IMR-90 (cell line): ENCODE measurements at regions not wholly inside any gene's neighbourhood (a gene's known extent, or its start where the extent isn't known, plus 50 kb on each side); places are given as distances from the start of the nearest gene placed in this dataset.

Experiments
- ATAC-seq: fragments of 200-7000 bp; cut with Tn5 transposase; 2 replicates; pipeline ENCODE4 v1.9.1; 2020; ENCODE audit warnings: low read depth, mild to moderate bottlenecking, moderate library complexity
- BruUV-seq: library from RNA; stranded (reverse); fragments of 400-500 nt; replicated peaks from 2 replicates; lab custom pipeline; 2021; lab: Mats Ljungman, UMichigan
- CTCF ChIA-PET: fragments of 300-600 bp; formaldehyde crosslinking; extraction: SDS; loops from one replicate; lab custom pipeline; 2021; ENCODE audit warnings: antibody characterized with exemption; lab: Yijun Ruan, JAX
- POLR2A ChIA-PET: fragments of 300-600 bp; sonication (Branson Sonifier 250); formaldehyde crosslinking; loops from one replicate; lab custom pipeline; 2022; ENCODE audit warnings: antibody characterized with exemption; ENCODE audit not compliant: unreplicated experiment; lab: Charles Lee
- DNase-seq: peaks from one replicate; pipeline ENCODE4 v3.0.0; 2013
- H2AFZ ChIP-seq: replicated peaks from 2 replicates; pipeline ENCODE3; 2013; ENCODE audit warnings: low read length, mild to moderate bottlenecking; ENCODE audit not compliant: poor library complexity
- H2AK5ac ChIP-seq: 2 replicates; pipeline ENCODE4 v1.6.1; 2013; ENCODE audit warnings: low read depth, low read length, inconsistent platforms
- H2AK9ac ChIP-seq: replicated peaks from 2 replicates; pipeline ENCODE3; 2013; ENCODE audit warnings: mild to moderate bottlenecking, low read depth, low read length, moderate library complexity; ENCODE audit not compliant: poor library complexity
- H2BK120ac ChIP-seq: 2 replicates; pipeline ENCODE4 v1.6.1; 2013; ENCODE audit warnings: low read depth, low read length, inconsistent platforms
- H2BK15ac ChIP-seq: 3 replicates; pipeline ENCODE4 v1.6.1; 2013; ENCODE audit warnings: low read depth, low read length, inconsistent platforms
- H2BK20ac ChIP-seq: 2 replicates; pipeline ENCODE4 v1.6.1; 2013; ENCODE audit warnings: low read depth, mild to moderate bottlenecking, inconsistent platforms, low read length, moderate library complexity
- H2BK5ac ChIP-seq: 2 replicates; pipeline ENCODE4 v1.6.1; 2013; ENCODE audit warnings: mild to moderate bottlenecking, low read depth, low read length, inconsistent platforms; ENCODE audit not compliant: poor library complexity, severe bottlenecking
- H3K14ac ChIP-seq: replicated peaks from 2 replicates; pipeline ENCODE4 v1.6.1; 2013; ENCODE audit warnings: low read depth, low read length, inconsistent platforms
- H3K18ac ChIP-seq: 2 replicates; pipeline ENCODE4 v1.6.1; 2013; ENCODE audit warnings: low read depth, low read length, control low read depth
- H3K23ac ChIP-seq: 2 replicates; pipeline ENCODE4 v1.6.1; 2013; ENCODE audit warnings: low read depth, low read length, inconsistent platforms
- H3K27ac ChIP-seq: 2 replicates; pipeline ENCODE4 v1.5.1; 2013; ENCODE audit warnings: mild to moderate bottlenecking, control low read depth, low read length; ENCODE audit not compliant: insufficient read depth
- H3K27me3 ChIP-seq: 2 replicates; pipeline ENCODE4 v1.6.1; 2013; ENCODE audit warnings: low read length; ENCODE audit not compliant: control insufficient read depth, insufficient read depth
- H3K36me3 ChIP-seq: 2 replicates; pipeline ENCODE4 v1.6.1; 2013; ENCODE audit warnings: low read length, mixed read lengths; ENCODE audit not compliant: control insufficient read depth, insufficient read depth
- H3K4ac ChIP-seq: 2 replicates; pipeline ENCODE4 v1.6.1; 2013; ENCODE audit warnings: low read depth, low read length, inconsistent platforms
- H3K4me1 ChIP-seq: 2 replicates; pipeline ENCODE4 v1.6.1; 2013; ENCODE audit warnings: low read length, mixed read lengths; ENCODE audit not compliant: control insufficient read depth, insufficient read depth
- H3K4me2 ChIP-seq: 2 replicates; pipeline ENCODE4 v1.6.1; 2013; ENCODE audit warnings: low read depth, mild to moderate bottlenecking, control low read depth, low read length, moderate library complexity
- H3K4me3 ChIP-seq: 2 replicates; pipeline ENCODE4 v1.5.1; 2013; ENCODE audit warnings: low read depth, mild to moderate bottlenecking, control low read depth, low read length, moderate library complexity; ENCODE audit not compliant: insufficient read depth
- H3K56ac ChIP-seq: 2 replicates; pipeline ENCODE4 v1.6.1; 2013; ENCODE audit warnings: low read length, inconsistent platforms; ENCODE audit not compliant: insufficient read depth; ENCODE audit errors: extremely low read depth
- H3K79me1 ChIP-seq, 2 experiments: 2 replicates each; pipeline ENCODE4 v1.6.1; 2013; ENCODE audit warnings: low read length in 2 of 2, inconsistent platforms in 1 of 2, low read depth in 1 of 2
- H3K9ac ChIP-seq: 2 replicates; pipeline ENCODE4 v1.6.1; 2013; ENCODE audit warnings: low read depth, low read length, control low read depth
- H3K9me1 ChIP-seq: 2 replicates; pipeline ENCODE4 v1.6.1; 2013; ENCODE audit warnings: low read length, inconsistent platforms; ENCODE audit not compliant: insufficient read depth
- H3K9me3 ChIP-seq: 2 replicates; pipeline ENCODE4 v1.6.1; 2013; ENCODE audit warnings: low read length; ENCODE audit not compliant: control insufficient read depth, insufficient read depth
- H4K20me1 ChIP-seq: 2 replicates; pipeline ENCODE4 v1.6.1; 2013; ENCODE audit warnings: low read length, inconsistent platforms; ENCODE audit not compliant: insufficient read depth
- H4K5ac ChIP-seq: 2 replicates; pipeline ENCODE4 v1.6.1; 2013; ENCODE audit warnings: mild to moderate bottlenecking, low read depth, low read length, control low read depth
- H4K8ac ChIP-seq, 2 experiments: 2 replicates each; pipeline ENCODE4 v1.6.1; 2013; ENCODE audit warnings: low read depth in 2 of 2, low read length in 2 of 2, control low read depth in 1 of 2, inconsistent platforms in 1 of 2
- H4K91ac ChIP-seq: 2 replicates; pipeline ENCODE4 v1.6.1; 2013; ENCODE audit warnings: low read depth, low read length, inconsistent platforms; ENCODE audit not compliant: insufficient read depth
- MAFK ChIP-seq: IDR thresholded peaks from 2 replicates; pipeline ENCODE4 v1.6.1; 2012; ENCODE audit warnings: low read depth, low read length, improper control_type of control experiment
- MXI1 ChIP-seq: IDR thresholded peaks from 2 replicates; pipeline ENCODE4 v1.6.1; 2012; ENCODE audit warnings: low read depth, mild to moderate bottlenecking, low read length, moderate library complexity, borderline replicate concordance
- NFE2L2 ChIP-seq: fragments of 150-350 bp; IDR thresholded peaks from 2 replicates; pipeline ENCODE4 v1.6.1; 2016; ENCODE audit warnings: low read depth, mild to moderate bottlenecking, low read length
- RAD21 ChIP-seq: IDR thresholded peaks from 2 replicates; pipeline ENCODE4 v1.6.1; 2012; ENCODE audit warnings: low read length, improper control_type of control experiment
- RCOR1 ChIP-seq: IDR thresholded peaks from 2 replicates; pipeline ENCODE4 v1.6.1; 2012; ENCODE audit warnings: mild to moderate bottlenecking, low read length, improper control_type of control experiment; ENCODE audit not compliant: insufficient replicate concordance
- RFX5 ChIP-seq: IDR thresholded peaks from 2 replicates; pipeline ENCODE4 v1.8.0; 2012; ENCODE audit warnings: low read depth, mild to moderate bottlenecking, low read length, moderate library complexity
- WGBS, 2 experiments: methylation state at CpG; one replicate each; pipeline versions ENCODE4 v1.1.5 to v1.1.7; 2013; ENCODE audit warnings: missing lambda C conversion rate in 2 of 2; ENCODE audit not compliant: insufficient read length in 1 of 2; ENCODE audit errors: extremely low coverage in 2 of 2; 5-methylcytosine and 5-hydroxymethylcytosine counted together
- dilution Hi-C: fragments of 300-500 bp; cut with HindIII; formaldehyde crosslinking; loops from one replicate; pipeline ENCODE4 v1.14.3; 2018; ENCODE audit warnings: low sequenced_read_pairs; ENCODE audit not compliant: unreplicated experiment
- in situ Hi-C: fragments of 300-500 bp; cut with MboI; formaldehyde crosslinking; loops from 3 replicates; pipeline ENCODE4 v1.14.3; 2019; ENCODE audit warnings: low sequenced_read_pairs, inconsistent platforms, mixed read lengths
- intact Hi-C: fragments of 100-400 bp; cut with micrococcal nuclease; formaldehyde crosslinking; loops from 2 replicates; pipeline ENCODE4 v1.10.0; 2022
- TF ChIP-seq, protein P1 (sequence below): conservative IDR thresholded peaks from 2 replicates; pipeline ENCODE4 v1.5.1; 2012; ENCODE audit warnings: mild to moderate bottlenecking, low read depth, low read length, improper control_type of control experiment
- TF ChIP-seq, protein P2 (sequence below): fragments of 150-350 bp; IDR thresholded peaks from 2 replicates; pipeline ENCODE4 v1.6.1; 2016; ENCODE audit warnings: low read depth, mild to moderate bottlenecking, low read length, moderate library complexity, borderline replicate concordance

DNA sequence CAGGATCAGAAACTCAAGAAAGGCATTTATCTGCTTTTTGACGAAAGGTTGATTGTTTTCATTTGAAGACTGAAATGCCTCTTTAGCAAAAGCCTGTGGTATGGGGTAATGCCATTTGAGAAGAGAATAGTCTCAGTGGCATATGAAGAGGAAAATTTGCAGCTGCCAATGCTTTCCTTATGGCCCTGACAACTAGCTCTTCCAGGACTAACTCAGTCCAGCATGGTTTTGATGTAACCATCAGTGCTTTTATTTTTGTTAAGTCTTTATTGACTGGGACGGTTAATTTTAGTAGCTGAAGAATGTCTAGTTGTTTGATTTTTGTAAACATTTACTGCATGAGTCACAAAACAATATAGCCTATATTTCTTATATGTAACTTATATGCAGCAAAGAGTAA is 158.4 kb downstream of the LNPK start:
- Histone ChIP-seq H4K20me1 (no peaks in the 10 kb centered on the region), H4K5ac (peak overlapping the region; percentile 8; the same call in 1 of the 2 replicates), H4K91ac (peak overlapping the region; percentile 55), H3K27ac (no peak overlapping the region), H3K56ac (peak overlapping the region; percentile 24; the same call in 1 of the 2 replicates), H2AK9ac (no peak overlapping the region), H3K27me3 (no peaks in the 10 kb centered on the region), H3K79me1 (no peaks in the 10 kb centered on the region), H2BK15ac (no peak overlapping the region), H3K36me3 (no peaks in the 10 kb centered on the region), H3K4ac (peak overlapping the region; percentile 33; the same call in 1 of the 2 replicates), H3K4me3 (no peak overlapping the region), H3K9ac (no peak overlapping the region), H3K9me3 (no peaks in the 10 kb centered on the region), H3K9me1 (no peaks in the 10 kb centered on the region), H3K14ac (peak overlapping the region; percentile 51; the same call in 1 of the 2 replicates), H3K4me2 (peak overlapping the region; percentile 60; the same call in 1 of the 2 replicates), H3K4me1 (no peaks in the 10 kb centered on the region; the same call in 1 of the 2 replicates), H2BK5ac (peak overlapping the region; percentile 28), H2BK20ac (peak overlapping the region; percentile 30), H2AK5ac (no peak overlapping the region), H3K23ac (no peak overlapping the region), H4K8ac (peak overlapping the region in 1 of 2 experiments; percentile 43; a peak in 2 of 4 replicates), H3K18ac (no peak overlapping the region; the same call in 1 of the 2 replicates), H2AFZ (no peak overlapping the region), H2BK120ac (peak overlapping the region; percentile 52)
- in situ Hi-C loops (no loop called here), dilution Hi-C loops (no loop called here), intact Hi-C loops (loop anchor here (5.0 to 10.0 kb wide), 2 partner anchors 159 to 1921 kb away; partner anchors contain the start of gene LNPK)
- ChIA-PET POLR2A (no interaction called here), CTCF (no interaction called here)
- peak; percentile 58 for ATAC-seq
- TF ChIP-seq RCOR1 (no peak), MXI1 (no peak), NFE2L2 (no peak), MAFK (no peak), RAD21 (no peak), RFX5 (no peak)
- TF ChIP-seq, protein P1, sequence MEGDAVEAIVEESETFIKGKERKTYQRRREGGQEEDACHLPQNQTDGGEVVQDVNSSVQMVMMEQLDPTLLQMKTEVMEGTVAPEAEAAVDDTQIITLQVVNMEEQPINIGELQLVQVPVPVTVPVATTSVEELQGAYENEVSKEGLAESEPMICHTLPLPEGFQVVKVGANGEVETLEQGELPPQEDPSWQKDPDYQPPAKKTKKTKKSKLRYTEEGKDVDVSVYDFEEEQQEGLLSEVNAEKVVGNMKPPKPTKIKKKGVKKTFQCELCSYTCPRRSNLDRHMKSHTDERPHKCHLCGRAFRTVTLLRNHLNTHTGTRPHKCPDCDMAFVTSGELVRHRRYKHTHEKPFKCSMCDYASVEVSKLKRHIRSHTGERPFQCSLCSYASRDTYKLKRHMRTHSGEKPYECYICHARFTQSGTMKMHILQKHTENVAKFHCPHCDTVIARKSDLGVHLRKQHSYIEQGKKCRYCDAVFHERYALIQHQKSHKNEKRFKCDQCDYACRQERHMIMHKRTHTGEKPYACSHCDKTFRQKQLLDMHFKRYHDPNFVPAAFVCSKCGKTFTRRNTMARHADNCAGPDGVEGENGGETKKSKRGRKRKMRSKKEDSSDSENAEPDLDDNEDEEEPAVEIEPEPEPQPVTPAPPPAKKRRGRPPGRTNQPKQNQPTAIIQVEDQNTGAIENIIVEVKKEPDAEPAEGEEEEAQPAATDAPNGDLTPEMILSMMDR = no peak
- TF ChIP-seq, protein P2, sequence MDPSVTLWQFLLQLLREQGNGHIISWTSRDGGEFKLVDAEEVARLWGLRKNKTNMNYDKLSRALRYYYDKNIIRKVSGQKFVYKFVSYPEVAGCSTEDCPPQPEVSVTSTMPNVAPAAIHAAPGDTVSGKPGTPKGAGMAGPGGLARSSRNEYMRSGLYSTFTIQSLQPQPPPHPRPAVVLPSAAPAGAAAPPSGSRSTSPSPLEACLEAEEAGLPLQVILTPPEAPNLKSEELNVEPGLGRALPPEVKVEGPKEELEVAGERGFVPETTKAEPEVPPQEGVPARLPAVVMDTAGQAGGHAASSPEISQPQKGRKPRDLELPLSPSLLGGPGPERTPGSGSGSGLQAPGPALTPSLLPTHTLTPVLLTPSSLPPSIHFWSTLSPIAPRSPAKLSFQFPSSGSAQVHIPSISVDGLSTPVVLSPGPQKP = no peak
- DNase-seq = peak; percentile 30
- no CpG with 5 or more reads among the region's 2 CpGs for WGBS, 2 experiments
- no TSS peak for BruUV-seq
